OCI-LY1 (cell line): ENCODE measurements at regions not wholly inside any gene's neighbourhood (a gene's known extent, or its start where the extent isn't known, plus 50 kb on each side); places are given as distances from the start of the nearest gene placed in this dataset.

ENCODE experiments used
- CTCF ChIP-seq: fragments of 200-600 bp; sonication (generic), shearing (Covaris generic); IDR thresholded peaks from 2 replicates; pipeline ENCODE4 v1.5.1; 2017; ENCODE audit warnings: mild to moderate bottlenecking, antibody characterized with exemption, low read length, moderate library complexity, mixed read lengths
- EZH2 ChIP-seq: fragments of 200-600 bp; sonication (generic), shearing (Covaris generic); IDR thresholded peaks from 2 replicates; pipeline ENCODE4 v1.8.0; 2017; ENCODE audit warnings: borderline replicate concordance, mixed run types, mild to moderate bottlenecking, antibody characterized with exemption, low read length, moderate library complexity, mixed read lengths

GRCh38 chr6:16969699-16970655, 131.9 kb upstream of the STMND1 start:
- TF ChIP-seq CTCF (no peak), EZH2 (no peak)
